EH (cell line): ENCODE measurements at regions not wholly inside any gene's neighbourhood (a gene's known extent, or its start where the extent isn't known, plus 50 kb on each side); places are given as distances from the start of the nearest gene placed in this dataset.
"Not testable (repeated sequence)": the region's sequence is repeated elsewhere in the genome, so short reads cannot be mapped to it uniquely, and the experiment has no call there.

Experiments
- DNase-seq: peaks from one replicate; pipeline ENCODE4 v3.0.0-alpha.2; 2015; ENCODE audit warnings: low read depth

DNA sequence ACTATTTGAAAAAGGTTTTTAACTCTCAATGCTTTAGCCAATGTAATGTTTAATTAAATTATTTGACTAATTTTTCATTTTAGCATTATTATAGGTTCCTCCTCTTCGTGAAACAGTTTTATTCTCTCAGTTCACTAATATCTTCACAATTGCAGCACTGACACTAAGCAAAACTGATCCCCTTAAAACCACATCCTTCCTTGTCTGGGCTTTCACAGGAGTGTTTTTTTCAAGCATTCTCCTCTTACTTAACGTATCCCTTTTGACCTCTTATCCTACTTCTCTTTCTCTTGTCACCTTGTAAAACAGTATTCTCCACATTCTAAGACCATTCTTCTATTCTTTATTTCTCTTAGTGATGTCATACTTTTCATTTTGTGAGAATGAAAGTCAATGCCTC, 112.8 kb downstream of the DSC3 start:
- DNase-seq = no peak

- no peak for DNase-seq
Measured at GRCh38 chr18:30929065-30929464, 113.5 kb downstream of the DSC3 start.

DNA sequence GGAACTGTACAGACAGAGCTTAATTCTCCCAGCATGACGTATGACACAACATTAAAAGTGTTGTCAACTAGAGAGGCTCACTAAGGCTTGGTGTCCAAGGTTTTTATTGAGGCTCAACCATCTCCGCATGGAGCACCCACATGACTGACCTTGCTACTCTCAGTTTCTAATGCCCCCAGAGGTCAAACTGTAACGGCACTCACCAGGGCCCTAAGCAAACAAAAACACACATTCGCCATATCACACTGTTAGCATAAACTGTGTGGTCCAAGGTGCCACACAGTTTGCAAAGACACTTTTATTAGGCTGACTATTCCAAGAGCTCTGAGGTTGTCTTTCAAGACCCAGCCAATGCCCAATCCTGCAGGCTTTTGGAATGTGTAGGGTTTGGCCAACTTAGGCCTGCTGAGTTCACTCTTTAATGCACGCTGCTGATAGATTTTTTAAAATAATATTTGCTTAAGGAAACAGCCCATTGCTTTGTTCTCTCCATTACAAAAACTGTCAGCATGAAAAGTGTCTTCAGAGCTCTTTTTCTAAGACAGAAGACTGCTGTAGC, 114.9 kb downstream of the DSC3 start:
- no peak for DNase-seq

DNA sequence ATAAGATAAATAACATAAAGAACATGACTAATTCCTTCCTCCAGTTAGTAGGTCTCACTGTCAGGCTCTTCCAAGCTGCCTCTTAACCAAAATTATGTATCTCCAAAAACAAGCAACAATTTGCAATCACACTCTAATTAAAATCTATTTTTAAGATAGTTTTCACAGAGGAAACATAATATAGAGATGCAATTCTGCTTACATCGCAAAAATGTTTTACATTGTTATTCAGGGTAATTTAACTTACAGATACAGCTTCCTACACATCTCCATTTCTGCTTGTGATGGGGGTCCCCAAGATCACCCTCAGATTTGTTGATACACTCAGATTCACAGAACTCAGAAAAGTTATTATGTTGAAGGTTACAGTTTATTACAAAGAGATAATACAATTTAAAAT, 115.5 kb downstream of the DSC3 start:
- no peak for DNase-seq

DNA sequence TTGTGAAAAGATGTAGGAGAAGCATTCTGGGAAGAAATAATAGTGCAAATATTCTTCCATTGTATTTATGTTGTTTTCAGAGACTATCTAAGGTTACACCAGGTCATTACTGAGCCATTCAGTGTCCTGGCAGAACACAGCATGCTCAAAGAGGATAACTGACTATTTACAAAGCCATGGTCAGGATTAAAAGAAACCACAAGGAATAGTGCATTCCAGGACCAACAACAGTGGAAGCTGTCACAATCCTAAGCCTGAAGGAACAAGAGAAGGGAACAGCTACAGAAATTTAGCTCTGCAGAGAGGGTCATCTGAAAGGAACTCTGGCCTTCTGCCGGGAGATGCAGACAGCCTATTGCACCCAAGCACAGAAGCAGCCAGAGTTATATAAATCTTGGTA, 116.7 kb downstream of the DSC3 start:
- DNase-seq = no peak

DNA sequence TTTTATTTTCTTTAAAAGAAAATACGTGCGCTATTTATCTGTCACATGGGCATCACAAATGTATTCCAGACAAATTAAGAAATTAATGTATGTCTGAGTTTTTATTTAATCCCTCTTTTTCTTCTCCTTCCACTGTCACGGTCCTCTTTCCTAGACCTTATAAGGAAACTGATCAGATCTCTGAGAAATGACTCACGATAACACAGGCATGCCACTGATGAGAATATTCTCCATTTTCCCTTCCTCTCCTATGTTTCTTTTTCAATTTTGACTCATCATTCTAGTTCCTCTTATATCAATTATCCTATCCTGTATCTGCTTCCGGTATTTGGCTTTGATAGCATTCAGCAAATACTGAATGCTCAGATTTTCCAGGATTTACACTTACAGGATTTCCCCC, 121.8 kb downstream of the DSC3 start:
- DNase-seq = no peak

DNA sequence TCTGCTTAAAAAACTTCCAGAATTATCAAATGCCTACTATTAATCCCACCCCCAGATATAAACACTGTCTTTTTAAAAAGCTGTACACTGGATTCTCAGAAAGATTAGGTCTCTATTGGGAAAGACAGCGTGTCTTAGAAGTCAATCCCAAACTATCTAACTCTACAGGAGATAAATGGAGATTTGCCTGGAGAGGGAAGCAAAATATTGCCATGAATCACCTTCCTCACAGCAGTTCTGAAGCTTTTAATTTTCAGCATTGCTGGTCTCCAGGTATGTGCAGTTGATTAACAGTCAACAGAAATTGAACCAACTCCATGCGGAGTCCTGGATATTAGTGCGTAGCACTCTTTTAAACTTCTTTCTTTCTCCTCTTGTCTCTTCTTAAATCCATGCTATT, 122.2 kb downstream of the DSC3 start:
- DNase-seq = no peak

- no peak for DNase-seq
Measured at GRCh38 chr18:30917651-30918050, 124.9 kb downstream of the DSC3 start.

- DNase-seq = no peak
Measured at GRCh38 chr18:30915336-30915988, 127.1 kb downstream of the DSC3 start.

- no peak for DNase-seq
Measured at GRCh38 chr18:30908381-30908780, 134.2 kb downstream of the DSC3 start.

DNA sequence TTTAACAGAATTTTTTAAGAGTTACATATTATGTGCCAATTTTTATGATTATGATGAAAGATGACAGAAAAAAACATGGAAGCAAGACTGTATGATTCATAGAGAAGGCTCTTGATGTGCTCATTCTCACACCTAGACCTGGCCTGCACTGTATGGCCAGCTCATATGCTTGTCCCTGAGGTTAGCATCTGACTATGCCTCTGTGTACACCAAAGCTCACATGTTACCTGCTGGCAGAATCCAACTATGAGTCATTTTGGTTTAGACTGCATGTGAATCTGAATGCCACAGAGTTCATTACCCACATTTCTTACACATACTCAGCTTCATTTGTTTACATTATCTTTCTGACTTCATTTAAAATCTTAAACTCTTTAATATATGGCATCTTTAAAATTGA, 139.0 kb downstream of the DSC3 start:
- DNase-seq = no peak

GRCh38 chr18:30889519-30890301, 152.8 kb downstream of the DSC3 start:
- no peak for DNase-seq

- DNase-seq = no peak
Measured at GRCh38 chr18:30888344-30888743, 154.2 kb downstream of the DSC3 start.

GRCh38 chr18:30886998-30887397, 155.5 kb downstream of the DSC3 start:
- no peak for DNase-seq

DNA sequence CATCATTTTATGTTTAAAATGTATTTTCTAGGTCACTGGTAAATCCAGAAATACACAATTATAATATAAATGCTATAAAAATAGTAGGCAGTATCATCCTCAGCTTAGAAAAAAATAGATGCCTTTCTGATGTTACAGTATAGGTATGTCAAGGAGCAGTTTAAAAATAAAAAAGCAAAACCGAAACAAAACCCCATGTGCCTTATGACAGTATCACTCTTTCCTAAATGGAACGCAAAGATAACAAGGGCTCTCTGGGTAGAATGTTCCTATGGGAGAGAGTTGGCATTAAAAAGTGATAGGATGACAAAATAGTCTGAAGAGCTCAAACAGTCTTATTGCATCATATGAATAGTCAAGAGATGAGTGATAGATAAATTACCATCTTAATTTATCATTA, 172.1 kb downstream of the DSC3 start:
- DNase-seq = no peak

- no peak for DNase-seq
Measured at GRCh38 chr18:30862900-30863299, 179.6 kb downstream of the DSC3 start.

DNA sequence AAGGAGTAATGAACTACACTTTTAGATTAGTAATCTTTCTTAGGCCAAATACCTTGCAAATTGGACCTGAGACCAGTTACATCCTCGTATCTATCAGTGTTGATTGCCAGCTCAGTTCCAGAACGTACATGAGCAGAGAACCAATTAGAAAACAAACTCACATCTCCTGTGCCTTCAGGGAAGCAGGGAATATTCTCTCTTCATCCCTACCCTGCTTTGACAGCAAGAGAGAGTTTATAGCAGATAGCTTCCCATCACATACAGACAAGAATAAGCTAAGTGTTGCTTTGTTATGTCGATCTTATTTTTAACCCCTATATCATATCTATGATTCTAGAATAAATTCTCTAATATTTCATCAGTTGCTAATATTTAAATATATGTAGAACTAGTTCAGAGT, 181.8 kb downstream of the DSC3 start:
- no peak for DNase-seq

- DNase-seq = no peak
Measured at GRCh38 chr18:30859036-30859435, 183.5 kb downstream of the DSC3 start.

- no peak for DNase-seq
Measured at GRCh38 chr18:30858560-30858959, 184.0 kb downstream of the DSC3 start.

DNA sequence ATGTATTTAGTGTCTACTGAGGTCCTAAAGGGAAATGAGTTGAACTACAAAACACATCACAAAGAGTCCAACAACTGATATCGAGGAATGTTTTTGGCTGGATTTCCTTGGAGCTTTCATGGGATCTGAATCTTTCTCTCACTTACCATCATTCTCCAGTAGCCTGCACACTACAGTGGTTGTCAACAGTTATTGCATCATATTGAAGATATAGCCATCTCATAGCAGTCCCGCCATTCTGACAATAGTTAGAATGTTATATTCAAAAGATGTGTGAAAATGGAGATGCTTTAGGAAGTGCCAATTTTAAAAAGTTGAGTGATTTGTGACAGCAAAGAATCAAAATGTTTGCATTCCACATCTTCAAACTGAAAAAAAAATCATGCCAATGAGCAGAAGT, 186.8 kb downstream of the DSC3 start:
- DNase-seq = no peak

DNA sequence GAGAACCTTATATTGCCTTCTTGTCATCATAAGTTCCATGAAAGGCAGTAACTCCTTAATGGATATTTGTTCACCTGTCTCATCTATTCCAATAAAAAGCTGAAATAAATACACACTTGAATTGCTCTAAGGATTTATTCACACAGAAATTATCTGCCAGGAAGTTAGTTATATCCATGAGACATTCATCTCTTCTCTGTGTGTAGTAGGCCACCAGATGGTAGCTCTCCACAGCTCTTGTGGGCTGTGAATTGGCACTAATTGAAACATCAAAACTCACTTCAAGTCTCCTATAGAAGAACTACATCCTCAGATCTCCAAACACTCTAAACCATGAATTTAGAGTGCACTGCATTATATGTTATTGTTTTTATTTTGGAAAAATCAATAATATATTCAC, 189.6 kb downstream of the DSC3 start:
- DNase-seq = no peak

DNA sequence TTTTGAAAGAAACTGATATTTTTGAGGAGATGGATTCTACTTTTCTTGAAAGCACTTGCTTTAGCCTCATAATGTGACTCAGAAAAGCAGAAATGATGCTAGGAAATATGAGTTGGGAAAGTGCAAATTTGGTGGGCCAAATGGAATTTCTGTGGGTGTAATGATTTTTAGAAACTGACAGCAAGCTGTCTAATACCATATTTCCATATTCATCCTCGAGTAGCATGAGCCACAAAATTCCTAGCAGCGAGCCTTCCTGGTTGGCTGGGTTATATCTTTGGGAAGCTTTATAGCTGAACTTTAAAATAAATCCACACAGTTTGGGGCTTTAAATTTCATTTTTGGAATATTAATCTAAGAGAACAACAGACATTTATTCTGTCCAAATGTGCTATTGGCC, 190.0 kb downstream of the DSC3 start:
- DNase-seq = no peak

GRCh38 chr18:30839056-30839561, 203.4 kb downstream of the DSC3 start:
- DNase-seq = not testable (repeated sequence)
